K562 (cell line): ENCODE measurements at regions not wholly inside any gene's neighbourhood (a gene's known extent, or its start where the extent isn't known, plus 50 kb on each side); places are given as distances from the start of the nearest gene placed in this dataset.
A peak's percentile ranks its signal among the peaks of the same experiment; 100 is the strongest.

Source experiments
- ATAC-seq: fragments of 200-7000 bp; cut with Tn5 transposase; 3 replicates; pipeline ENCODE4 v1.9.1; 2020; ENCODE audit warnings: moderate library complexity
- BruUV-seq: library from RNA; stranded (reverse); fragments of 400-500 nt; replicated peaks from 2 replicates; lab custom pipeline; 2021; lab: Mats Ljungman, UMichigan
- CTCF ChIA-PET: fragments of 300-600 bp; formaldehyde crosslinking; extraction: SDS; loops from one replicate; lab custom pipeline; 2021; ENCODE audit warnings: low intra/inter-chr PET ratio; lab: Yijun Ruan, JAX
- POLR2A ChIA-PET: fragments of 300-600, 350-650 bp; sonication (Branson Sonifier 250); formaldehyde crosslinking; extraction: SDS; loops from one replicate; lab custom pipeline; 2021; ENCODE audit warnings: antibody characterized with exemption, inconsistent platforms; lab: Yijun Ruan, JAX
- DNase-seq, 4 experiments: peaks; one replicate each; pipeline versions ENCODE4 v3.0.0 to v3.0.0-alpha.2; 2011 to 2018; ENCODE audit warnings: low spot score in 3 of 4, mixed read lengths in 3 of 4; ENCODE audit errors: extremely low read depth in 1 of 4
- FAIRE-seq: peaks from 2 replicates; lab custom pipeline; 2011; peaks lifted over from hg19 to GRCh38; lab: Jason Lieb, UNC
- H2AFZ ChIP-seq: 2 replicates; pipeline ENCODE4 v1.6.0; 2011; ENCODE audit warnings: low read depth, low read length, control low read depth, inconsistent platforms
- H3K27ac ChIP-seq: fragments of 200-600 bp; 3 replicates; pipeline ENCODE4 v1.8.0; 2011; ENCODE audit warnings: low read depth, mild to moderate bottlenecking, control low read depth, inconsistent platforms, low read length, moderate library complexity, mixed read lengths; ENCODE audit errors: extremely low read depth
- H3K27me3 ChIP-seq, 2 experiments: fragments of 300-600 bp in 1 of 2; 2 replicates in 1 of 2; 3 replicates in 1 of 2; pipeline versions ENCODE4 v1.6.0 to v1.8.0; 2011; ENCODE audit warnings: inconsistent platforms in 2 of 2, low read length in 2 of 2, mild to moderate bottlenecking in 1 of 2, mixed read lengths in 1 of 2, moderate library complexity in 1 of 2; ENCODE audit not compliant: control insufficient read depth in 2 of 2, insufficient read depth in 2 of 2
- H3K36me3 ChIP-seq: fragments of 300-600 bp; 3 replicates; pipeline ENCODE4 v1.8.0; 2011; ENCODE audit warnings: mild to moderate bottlenecking, low read length, inconsistent platforms; ENCODE audit not compliant: control insufficient read depth, insufficient read depth
- H3K4me1 ChIP-seq, 2 experiments: fragments of 200-600 bp in 1 of 2; replicated peaks in 1 of 2; 2 replicates in 1 of 2; 3 replicates in 1 of 2; pipeline versions ENCODE4 v1.5.1 to v1.8.0; 2011; ENCODE audit warnings: inconsistent platforms in 2 of 2, low read length in 2 of 2, mild to moderate bottlenecking in 1 of 2, mixed read lengths in 1 of 2, moderate library complexity in 1 of 2; ENCODE audit not compliant: control insufficient read depth in 2 of 2, insufficient read depth in 2 of 2
- H3K4me2 ChIP-seq: 2 replicates; pipeline ENCODE4 v1.6.1; 2011; ENCODE audit warnings: low read length, control low read depth, inconsistent platforms, mixed read lengths; ENCODE audit not compliant: insufficient read depth
- H3K4me3 ChIP-seq: fragments of 200-600 bp; sonication (generic), shearing (Covaris generic); 2 replicates; pipeline ENCODE4 v1.5.1; 2016; ENCODE audit warnings: control low read depth, inconsistent platforms
- H3K79me2 ChIP-seq: fragments of 200-600 bp; 3 replicates; pipeline ENCODE4 v1.8.0; 2011; ENCODE audit warnings: low read length, inconsistent platforms; ENCODE audit not compliant: control insufficient read depth, insufficient read depth
- H3K9ac ChIP-seq, 2 experiments: 2 replicates each; pipeline versions ENCODE4 v1.6.0 to v1.6.1; 2011; ENCODE audit warnings: low read depth in 2 of 2, low read length in 2 of 2, control low read depth in 1 of 2, inconsistent platforms in 1 of 2, mild to moderate bottlenecking in 1 of 2, mixed read lengths in 1 of 2; ENCODE audit not compliant: insufficient read depth in 1 of 2
- H3K9me1 ChIP-seq: one replicate; pipeline ENCODE4 v1.6.0; 2011; ENCODE audit warnings: inconsistent platforms, mild to moderate bottlenecking, low read length, moderate library complexity; ENCODE audit not compliant: control insufficient read depth, insufficient read depth
- H3K9me3 ChIP-seq: replicated peaks from 2 replicates; pipeline ENCODE4 v1.5.1; 2011; ENCODE audit warnings: low read depth, low read length, inconsistent platforms; ENCODE audit not compliant: control insufficient read depth, insufficient read depth
- H4K20me1 ChIP-seq: replicated peaks from 2 replicates; pipeline ENCODE4 v1.6.1; 2011; ENCODE audit warnings: low read length, inconsistent platforms, mixed read lengths; ENCODE audit not compliant: control insufficient read depth, insufficient read depth
- CBX3 ChIP-seq, 2 experiments: IDR thresholded peaks; 1 replicate in 1 of 2; 2 replicates in 1 of 2; pipeline ENCODE4 v1.6.1; 2012; ENCODE audit warnings: inconsistent platforms in 2 of 2, low read length in 2 of 2, borderline replicate concordance in 1 of 2, control low read depth in 1 of 2
- EZH2 ChIP-seq: IDR thresholded peaks from 2 replicates; pipeline ENCODE4 v1.6.1; 2012; ENCODE audit warnings: low read depth, mild to moderate bottlenecking, inconsistent platforms, low read length, borderline replicate concordance
- FIP1L1 ChIP-seq: fragments of 200-400 bp; formaldehyde crosslinking; IDR thresholded peaks from 2 replicates; pipeline ENCODE4 v1.6.1; 2018; ENCODE audit warnings: mild to moderate bottlenecking, low read depth, low read length; ENCODE audit not compliant: poor library complexity, severe bottlenecking
- NR2F6 ChIP-seq: fragments of 450-650 bp; formaldehyde crosslinking; IDR thresholded peaks from 2 replicates; pipeline ENCODE4 v1.4.0; 2020; ENCODE audit warnings: mild to moderate bottlenecking
- POU5F1 ChIP-seq: fragments of 150-350 bp; IDR thresholded peaks from 2 replicates; pipeline ENCODE4 v1.6.1; 2014; ENCODE audit warnings: borderline replicate concordance, low read length, low read depth, mild to moderate bottlenecking; ENCODE audit not compliant: partially characterized antibody
- WGBS: fragments of 100-300 bp; shearing (Covaris generic); methylation state at CpG from one replicate; pipeline ENCODE4 v1.1.6; 2016; ENCODE audit warnings: low coverage, mixed read lengths; ENCODE audit not compliant: insufficient coverage; ENCODE audit errors: missing lambda C conversion rate; 5-methylcytosine and 5-hydroxymethylcytosine counted together
- in situ Hi-C: fragments of 300-500 bp; cut with MboI; formaldehyde crosslinking; loops from 4 replicates; pipeline ENCODE4 v1.15.0; 2018; ENCODE audit warnings: inconsistent platforms, mixed read lengths
- intact Hi-C: fragments of 100-400 bp; cut with micrococcal nuclease; formaldehyde crosslinking; loops from 2 replicates; pipeline ENCODE4 v1.14.2; 2022

- POLR2A ChIA-PET, result no interaction called here
- H3K4me1 ChIP-seq, result 0 out of 5 replicates have a peak, but pooled peaks cover 0 to 4% of the 10 kb centered on the region in 2 experiments
- no peak for TF ChIP-seq FIP1L1
- TF ChIP-seq POU5F1, result no peak
- TF ChIP-seq NR2F6 (CRISPR knock-in tag), result no peak
- TF ChIP-seq, all 486 proteins: peak for 0
- CTCF ChIA-PET, result no interaction called here
- Histone ChIP-seq H3K79me2 (no peaks in the 10 kb centered on the region), H2AFZ (no peak overlapping the region), H4K20me1 (peaks cover 22% of the 10 kb centered on the region), H3K9ac (0 out of 4 replicates have a peak overlapping the region, but pooled peaks of 1 of the 2 experiments have one; percentile 46), H3K27ac (no peak overlapping the region), H3K4me3 (no peak overlapping the region), H3K27me3 (peaks cover 78 to 96% of the 10 kb centered on the region in 2 experiments), H3K4me2 (no peak overlapping the region), H3K9me1 (no peaks in the 10 kb centered on the region), H3K36me3 (no peaks in the 10 kb centered on the region), H3K9me3 (no peaks in the 10 kb centered on the region)
- BruUV-seq, result no TSS peak
- no peak for DNase-seq
- intact Hi-C loops, result no loop called here
- WGBS, result 1% methylated on average over 17 of the region's 17 CpGs
- no peak for ATAC-seq
- in situ Hi-C loops, result no loop called here
- no peak for FAIRE-seq
Measured at GRCh38 chr6:167759912-167760311, 66.8 kb upstream of the AFDN start.

GRCh38 chr6:167760979-167761793, 65.5 kb upstream of the AFDN start:
- ATAC-seq (no peak), DNase-seq (no peak), FAIRE-seq (no peak)
- Histone ChIP-seq H4K20me1 (peaks cover 22% of the 10 kb centered on the region), H3K4me1 (0 out of 5 replicates have a peak, but pooled peaks cover 0 to 4% of the 10 kb centered on the region in 2 experiments), H3K27ac (no peak overlapping the region), H3K79me2 (no peaks in the 10 kb centered on the region), H3K4me3 (no peak overlapping the region), H2AFZ (no peak overlapping the region), H3K27me3 (peaks cover 80 to 96% of the 10 kb centered on the region in 2 experiments), H3K4me2 (no peak overlapping the region), H3K9ac (no peak overlapping the region), H3K9me1 (no peaks in the 10 kb centered on the region), H3K9me3 (no peaks in the 10 kb centered on the region), H3K36me3 (no peaks in the 10 kb centered on the region)
- POLR2A ChIA-PET, result interaction anchor here (0.6 kb wide), 1 partner anchor 9 kb away, joined by 3 read pairs; no protein-coding TSS in a partner anchor
- CTCF ChIA-PET, result no interaction called here
- intact Hi-C loops, result no loop called here
- in situ Hi-C loops, result no loop called here
- 7% methylated on average over 17 of the region's 18 CpGs for WGBS
- TF ChIP-seq EZH2, result 0 out of 2 replicates have a peak, but pooled peaks have one; percentile 31
- TF ChIP-seq CBX3 (IDR thresholded peaks at IDR 0.05; ENCODE audit: borderline replicate concordance in 1 of 2, low read length in 2 of 2), result no peak
- BruUV-seq, result no TSS peak
